Mesendoderm (in vitro differentiated cells): ENCODE measurements at regions not wholly inside any gene's neighbourhood (a gene's known extent, or its start where the extent isn't known, plus 50 kb on each side); places are given as distances from the start of the nearest gene placed in this dataset.

ENCODE experiments used
- DNase-seq: peaks from one replicate; pipeline ENCODE4 v3.0.0; 2013
- H2AK5ac ChIP-seq: 2 replicates; pipeline ENCODE4 v1.6.1; 2013; ENCODE audit warnings: low read length, inconsistent platforms
- H2BK120ac ChIP-seq: 2 replicates; pipeline ENCODE4 v1.6.1; 2013; ENCODE audit warnings: low read depth, mild to moderate bottlenecking, low read length, moderate library complexity, mixed read lengths
- H2BK15ac ChIP-seq: replicated peaks from 2 replicates; pipeline ENCODE4 v1.6.1; 2013; ENCODE audit warnings: low read depth, mild to moderate bottlenecking, moderate library complexity
- H2BK5ac ChIP-seq: 2 replicates; pipeline ENCODE4 v1.6.1; 2013; ENCODE audit warnings: low read length, inconsistent platforms
- H3K18ac ChIP-seq: 2 replicates; pipeline ENCODE4 v1.6.1; 2013; ENCODE audit warnings: mild to moderate bottlenecking, low read length, mixed read lengths
- H3K23ac ChIP-seq: one replicate; pipeline ENCODE4 v1.6.1; 2013; ENCODE audit warnings: low read length
- H3K27ac ChIP-seq: 2 replicates; pipeline ENCODE4 v1.5.1; 2013; ENCODE audit warnings: low read depth, mild to moderate bottlenecking, inconsistent platforms, low read length, moderate library complexity
- H3K27me3 ChIP-seq: 2 replicates; pipeline ENCODE4 v1.6.1; 2013; ENCODE audit warnings: low read length, control low read depth, mild to moderate bottlenecking, inconsistent platforms; ENCODE audit not compliant: insufficient read depth, poor library complexity
- H3K36me3 ChIP-seq: 2 replicates; pipeline ENCODE4 v1.6.1; 2013; ENCODE audit warnings: low read length, inconsistent platforms; ENCODE audit not compliant: control insufficient read depth, insufficient read depth
- H3K4ac ChIP-seq: one replicate; pipeline ENCODE4 v1.6.1; 2013; ENCODE audit warnings: low read depth, mild to moderate bottlenecking, low read length, moderate library complexity
- H3K4me1 ChIP-seq: 2 replicates; pipeline ENCODE4 v1.6.1; 2013; ENCODE audit warnings: low read depth, low read length, inconsistent platforms; ENCODE audit not compliant: control insufficient read depth
- H3K4me2 ChIP-seq: 2 replicates; pipeline ENCODE4 v1.6.1; 2013; ENCODE audit warnings: low read length
- H3K4me3 ChIP-seq: 2 replicates; pipeline ENCODE4 v1.5.1; 2013; ENCODE audit warnings: mild to moderate bottlenecking, low read length
- H3K56ac ChIP-seq: one replicate; pipeline ENCODE4 v1.6.1; 2013; ENCODE audit warnings: low read length
- H3K79me1 ChIP-seq: 2 replicates; pipeline ENCODE4 v1.6.1; 2013; ENCODE audit warnings: low read length, inconsistent platforms
- H3K79me2 ChIP-seq: 2 replicates; pipeline ENCODE4 v1.6.1; 2013; ENCODE audit warnings: mild to moderate bottlenecking, low read length; ENCODE audit not compliant: control insufficient read depth, insufficient read depth
- H3K9ac ChIP-seq: 2 replicates; pipeline ENCODE4 v1.6.1; 2013; ENCODE audit warnings: low read length, inconsistent platforms
- H4K5ac ChIP-seq: one replicate; pipeline ENCODE4 v1.6.1; 2013; ENCODE audit warnings: low read length
- H4K8ac ChIP-seq: one replicate; pipeline ENCODE4 v1.6.1; 2013; ENCODE audit warnings: low read depth, mild to moderate bottlenecking, control low read depth, low read length, moderate library complexity
- WGBS: extraction: QIAGEN DNeasy Blood & Tissue Kit; methylation state at CpG from one replicate; pipeline ENCODE4 v1.1.7; 2013; ENCODE audit warnings: low lambda C conversion rate, missing lambda C conversion rate; ENCODE audit not compliant: insufficient coverage; ENCODE audit errors: extremely low coverage; 5-methylcytosine and 5-hydroxymethylcytosine counted together

- no peaks in the 10 kb centered on the region for H3K36me3 ChIP-seq
- H3K79me2 ChIP-seq: no peaks in the 10 kb centered on the region
- no peaks in the 10 kb centered on the region for H3K27me3 ChIP-seq
- H3K4me2 ChIP-seq: no peak overlapping the region
- H2BK5ac ChIP-seq: no peak overlapping the region
- no peak overlapping the region for H3K23ac ChIP-seq
- H3K4me3 ChIP-seq: no peak overlapping the region
- H3K9ac ChIP-seq: no peak overlapping the region
- no peak overlapping the region for H3K56ac ChIP-seq
- no peak for DNase-seq
- H3K18ac ChIP-seq: no peak overlapping the region
- H3K79me1 ChIP-seq: no peaks in the 10 kb centered on the region
- H3K4ac ChIP-seq: no peak overlapping the region
- no peak overlapping the region for H2AK5ac ChIP-seq
- WGBS: no CpG with 5 or more reads among the region's 9 CpGs
- H3K4me1 ChIP-seq: no peaks in the 10 kb centered on the region
- H4K8ac ChIP-seq: no peak overlapping the region
- no peak overlapping the region for H2BK15ac ChIP-seq
- no peak overlapping the region for H2BK120ac ChIP-seq
- H3K27ac ChIP-seq: no peak overlapping the region
- no peak overlapping the region for H4K5ac ChIP-seq
Measured at GRCh38 chr11:116567721-116568242, 205.0 kb downstream of the BUD13 start.

GRCh38 chr11:116563712-116564047 is 209.1 kb downstream of the BUD13 start:
- Histone ChIP-seq H3K4me2 (no peak overlapping the region), H3K4me1 (no peaks in the 10 kb centered on the region), H3K23ac (no peak overlapping the region), H3K36me3 (no peaks in the 10 kb centered on the region), H2BK15ac (no peak overlapping the region), H4K5ac (no peak overlapping the region), H3K27ac (no peak overlapping the region), H3K4me3 (no peak overlapping the region), H3K4ac (no peak overlapping the region), H2AK5ac (no peak overlapping the region), H3K18ac (no peak overlapping the region), H3K27me3 (no peaks in the 10 kb centered on the region), H3K56ac (no peak overlapping the region), H2BK5ac (no peak overlapping the region), H2BK120ac (no peak overlapping the region), H4K8ac (no peak overlapping the region), H3K79me2 (no peaks in the 10 kb centered on the region), H3K9ac (no peak overlapping the region), H3K79me1 (no peaks in the 10 kb centered on the region)
- DNase-seq: no peak
- WGBS: no CpG with 5 or more reads among the region's 6 CpGs

- Histone ChIP-seq H2AK5ac (no peak overlapping the region), H2BK120ac (no peak overlapping the region), H3K27ac (no peak overlapping the region), H3K79me1 (no peaks in the 10 kb centered on the region), H4K8ac (no peak overlapping the region), H3K36me3 (no peaks in the 10 kb centered on the region), H3K9ac (no peak overlapping the region), H3K4me1 (no peaks in the 10 kb centered on the region), H3K4ac (no peak overlapping the region), H3K56ac (no peak overlapping the region), H3K27me3 (no peaks in the 10 kb centered on the region), H2BK5ac (no peak overlapping the region), H2BK15ac (no peak overlapping the region), H3K4me3 (no peak overlapping the region), H3K23ac (no peak overlapping the region), H3K79me2 (no peaks in the 10 kb centered on the region), H3K4me2 (no peak overlapping the region), H3K18ac (no peak overlapping the region), H4K5ac (no peak overlapping the region)
- no peak for DNase-seq
- WGBS: no CpG with 5 or more reads among the region's 10 CpGs
Measured at GRCh38 chr11:116563028-116563711, 209.6 kb downstream of the BUD13 start.

- H3K4me1 ChIP-seq: no peaks in the 10 kb centered on the region
- H3K27me3 ChIP-seq: no peaks in the 10 kb centered on the region
- no peak overlapping the region for H3K27ac ChIP-seq
- no peak overlapping the region for H2AK5ac ChIP-seq
- no peak overlapping the region for H4K5ac ChIP-seq
- WGBS: no CpG with 5 or more reads among the region's 3 CpGs
- H3K4me3 ChIP-seq: no peak overlapping the region
- no peak overlapping the region for H4K8ac ChIP-seq
- H2BK15ac ChIP-seq: no peak overlapping the region
- H2BK120ac ChIP-seq: no peak overlapping the region
- DNase-seq: no peak
- no peak overlapping the region for H3K4ac ChIP-seq
- H3K23ac ChIP-seq: no peak overlapping the region
- no peak overlapping the region for H3K56ac ChIP-seq
- H2BK5ac ChIP-seq: no peak overlapping the region
- H3K79me2 ChIP-seq: no peaks in the 10 kb centered on the region
- no peaks in the 10 kb centered on the region for H3K79me1 ChIP-seq
- no peaks in the 10 kb centered on the region for H3K36me3 ChIP-seq
- H3K4me2 ChIP-seq: no peak overlapping the region
- no peak overlapping the region for H3K18ac ChIP-seq
- H3K9ac ChIP-seq: no peak overlapping the region
Measured at GRCh38 chr11:116560589-116560988, 212.2 kb downstream of the BUD13 start.

- no peak overlapping the region for H4K5ac ChIP-seq
- no peak overlapping the region for H2BK5ac ChIP-seq
- H3K4me3 ChIP-seq: no peak overlapping the region
- H2BK120ac ChIP-seq: no peak overlapping the region
- H3K18ac ChIP-seq: no peak overlapping the region
- no peak overlapping the region for H2BK15ac ChIP-seq
- no peak overlapping the region for H4K8ac ChIP-seq
- no peaks in the 10 kb centered on the region for H3K4me1 ChIP-seq
- no peak overlapping the region for H2AK5ac ChIP-seq
- H3K27me3 ChIP-seq: no peaks in the 10 kb centered on the region
- H3K4me2 ChIP-seq: no peak overlapping the region
- no peak overlapping the region for H3K9ac ChIP-seq
- H3K27ac ChIP-seq: no peak overlapping the region
- H3K4ac ChIP-seq: no peak overlapping the region
- no peaks in the 10 kb centered on the region for H3K79me1 ChIP-seq
- WGBS: no CpG with 5 or more reads among the region's 9 CpGs
- DNase-seq: no peak
- no peaks in the 10 kb centered on the region for H3K79me2 ChIP-seq
- H3K36me3 ChIP-seq: no peaks in the 10 kb centered on the region
- no peak overlapping the region for H3K56ac ChIP-seq
- no peak overlapping the region for H3K23ac ChIP-seq
Measured at GRCh38 chr11:116558504-116559211, 214.1 kb downstream of the BUD13 start.
